H1 (cell line): ENCODE measurements at regions not wholly inside any gene's neighbourhood (a gene's known extent, or its start where the extent isn't known, plus 50 kb on each side); places are given as distances from the start of the nearest gene placed in this dataset.

Source experiments
- KDM5A ChIP-seq: fragments of 200-600 bp; IDR thresholded peaks from 2 replicates; pipeline ENCODE4 v1.7.1; 2012; ENCODE audit warnings: mild to moderate bottlenecking, low read length, inconsistent platforms, mixed read lengths
- SUZ12 ChIP-seq: fragments of 200-600 bp; sonication (generic); IDR thresholded peaks from 2 replicates; pipeline ENCODE4 v1.6.1; 2012; ENCODE audit warnings: mild to moderate bottlenecking, inconsistent platforms, low read length, moderate library complexity, mixed read lengths

GRCh38 chr12:13630354-13630753 is 351.0 kb downstream of the GRIN2B start (continued):
- no peak for TF ChIP-seq KDM5A
- TF ChIP-seq SUZ12, result no peak
- TF ChIP-seq, all 59 proteins: peak for 0
